Sigmoid colon (tissue), 4 donors: ENCODE measurements at regions not wholly inside any gene's neighbourhood (a gene's known extent, or its start where the extent isn't known, plus 50 kb on each side); places are given as distances from the start of the nearest gene placed in this dataset.

Experiments used
- CTCF ChIP-seq, 4 experiments: fragments of 450-650 bp in 3 of 4; fragments of 200-600 bp in 1 of 4; IDR thresholded peaks; one replicate each; pipeline ENCODE4 v1.5.1; 2016 to 2019; ENCODE audit warnings: antibody characterized with exemption in 4 of 4, mild to moderate bottlenecking in 3 of 4, moderate library complexity in 2 of 4
- EP300 ChIP-seq, 4 donors: sonication (generic); formaldehyde crosslinking; IDR thresholded peaks; one replicate each; pipeline ENCODE4 v1.6.1; 2017; ENCODE audit warnings: antibody characterized with exemption in 4 of 4
- POLR2A ChIP-seq, 2 donors: fragments of 450-650 bp; IDR thresholded peaks; one replicate each; pipeline ENCODE4 v1.6.1; 2016; ENCODE audit warnings: antibody characterized with exemption in 2 of 2, mild to moderate bottlenecking in 2 of 2, moderate library complexity in 2 of 2
- POLR2AphosphoS5 ChIP-seq, 4 donors: sonication (generic); formaldehyde crosslinking; IDR thresholded peaks; one replicate each; pipeline ENCODE4 v1.6.1; 2017; ENCODE audit warnings: antibody characterized with exemption in 4 of 4

- TF ChIP-seq POLR2A (IDR thresholded peaks at IDR 0.05) (no peak), CTCF (IDR thresholded peaks at IDR 0.05) (no peak), POLR2AphosphoS5 (IDR thresholded peaks at IDR 0.05) (no peak), EP300 (IDR thresholded peaks at IDR 0.05) (no peak)
These were observed 101.4 kb upstream of the RTL1 start for GRCh38 chr14:101004954-101005353.
